ENCODE measurements at regions not wholly inside any gene's neighbourhood (a gene's known extent, or its start where the extent isn't known, plus 50 kb on each side); places are given as distances from the start of the nearest gene placed in this dataset.

- Histone ChIP-seq H3K27me3 (ENCODE audit: control insufficient read depth, insufficient read depth, low read length) (no peaks in the 10 kb centered on the region), H4K5ac (ENCODE audit: low read depth, low read length) (no peak overlapping the region), H3K9ac (ENCODE audit: low read depth, low read length) (no peak overlapping the region), H3K56ac (ENCODE audit: extremely low read depth, insufficient read depth, low read length) (no peak overlapping the region), H2AK9ac (replicated peaks; ENCODE audit: low read depth, low read length, poor library complexity) (no peak overlapping the region), H2BK20ac (ENCODE audit: low read depth, low read length) (no peak overlapping the region), H4K91ac (ENCODE audit: insufficient read depth, low read depth, low read length) (no peak overlapping the region), H3K4ac (ENCODE audit: low read depth, low read length) (no peak overlapping the region), H3K36me3 (ENCODE audit: control insufficient read depth, insufficient read depth, low read length) (no peaks in the 10 kb centered on the region), H2BK120ac (ENCODE audit: low read depth, low read length) (no peak overlapping the region), H3K18ac (ENCODE audit: low read depth, low read length) (no peak overlapping the region), H3K14ac (replicated peaks; ENCODE audit: low read depth, low read length) (no peak overlapping the region), H2BK15ac (ENCODE audit: low read depth, low read length) (no peak overlapping the region), H3K9me1 (ENCODE audit: insufficient read depth, low read length) (no peaks in the 10 kb centered on the region), H3K4me3 (ENCODE audit: insufficient read depth, low read depth, low read length) (no peak overlapping the region), H4K8ac (ENCODE audit: low read depth in 2 of 2, low read length in 2 of 2) (no peak overlapping the region), H2AFZ (replicated peaks; ENCODE audit: low read length, poor library complexity) (no peak overlapping the region), H3K4me2 (ENCODE audit: low read depth, low read length) (no peak overlapping the region), H3K27ac (ENCODE audit: insufficient read depth, low read length) (no peak overlapping the region), H2BK5ac (ENCODE audit: low read depth, low read length, poor library complexity, severe bottlenecking) (no peak overlapping the region), H3K4me1 (ENCODE audit: control insufficient read depth, insufficient read depth, low read length) (no peaks in the 10 kb centered on the region), H3K23ac (ENCODE audit: low read depth, low read length) (no peak overlapping the region), H4K20me1 (ENCODE audit: insufficient read depth, low read length) (no peaks in the 10 kb centered on the region), H2AK5ac (ENCODE audit: low read depth, low read length) (no peak overlapping the region), H3K9me3 (ENCODE audit: control insufficient read depth, insufficient read depth, low read length) (no peaks in the 10 kb centered on the region), H3K79me1 (ENCODE audit: low read depth in 1 of 2, low read length in 2 of 2) (no peaks in the 10 kb centered on the region)
- ChIA-PET CTCF (no interaction called here), POLR2A (ENCODE audit: unreplicated experiment) (no interaction called here)
- dilution Hi-C loops (cut with HindIII; ENCODE audit: low sequenced_read_pairs, unreplicated experiment), result no loop called here
- no peak for TF ChIP-seq MAZ (IDR thresholded peaks at IDR 0.05; ENCODE audit: borderline replicate concordance, low read depth, low read length)
- TF ChIP-seq RFX5 (IDR thresholded peaks at IDR 0.05; ENCODE audit: low read depth, low read length), result no peak
- TF ChIP-seq CEBPB (IDR thresholded peaks at IDR 0.05; ENCODE audit: low read depth, low read length), result no peak
- no peak for TF ChIP-seq CHD1 (IDR thresholded peaks at IDR 0.05; ENCODE audit: low read depth, low read length)
- no peak for TF ChIP-seq ELK1 (IDR thresholded peaks at IDR 0.05; ENCODE audit: borderline replicate concordance, low read depth, low read length)
- TF ChIP-seq RCOR1 (IDR thresholded peaks at IDR 0.05; ENCODE audit: insufficient replicate concordance, low read length), result no peak
- in situ Hi-C loops (cut with MboI; ENCODE audit: low sequenced_read_pairs), result no loop called here
- no peak for DNase-seq
- whole genome bisulfite sequencing, 2 experiments (ENCODE audit: extremely low coverage in 2 of 2, insufficient read length in 1 of 2), result no CpG with 5 or more reads among the region's 5 CpGs
- BruUV-seq (replicated peaks), result no TSS peak
- ATAC-seq (ENCODE audit: low read depth), result no peak
- intact Hi-C loops (cut with micrococcal nuclease), result no loop called here
These were observed 71.2 kb upstream of the CREB1 start for GRCh38 chr2:207458582-207458981.

Measured in IMR-90 (cell line).